Fibroblast of lung (primary cell): ENCODE measurements at regions not wholly inside any gene's neighbourhood (a gene's known extent, or its start where the extent isn't known, plus 50 kb on each side); places are given as distances from the start of the nearest gene placed in this dataset.

Source experiments
- CTCF ChIP-seq, 2 donors: IDR thresholded peaks in 1 of 2; conservative IDR thresholded peaks in 1 of 2; 1 replicate in 1 of 2; 2 replicates in 1 of 2; pipeline ENCODE4 v1.5.1; 2011 to 2012; ENCODE audit warnings: low read length in 2 of 2, control low read depth in 1 of 2, inconsistent platforms in 1 of 2, low read depth in 1 of 2, mild to moderate bottlenecking in 1 of 2
- EZH2 ChIP-seq: IDR thresholded peaks from 2 replicates; pipeline ENCODE4 v1.5.1; 2012; ENCODE audit warnings: low read length, control low read depth, mild to moderate bottlenecking; ENCODE audit errors: missing control alignments

GRCh38 chrX:99480728-99481127 is 929.3 kb downstream of the PCDH19 start:
- TF ChIP-seq CTCF (conservative IDR thresholded peaks at IDR 0.05 in 1 of 2, IDR thresholded peaks at IDR 0.05 in 1 of 2; ENCODE audit: low read depth in 1 of 2, low read length in 2 of 2) (no peak), EZH2 (no peak)
